Liver (tissue), 2 donors: ENCODE measurements at regions not wholly inside any gene's neighbourhood (a gene's known extent, or its start where the extent isn't known, plus 50 kb on each side); places are given as distances from the start of the nearest gene placed in this dataset.

Experiments used
- CTCF ChIP-seq: fragments of 150-350 bp; IDR thresholded peaks from 2 replicates; pipeline ENCODE4 v1.5.1; 2017; ENCODE audit warnings: improper control_type of control experiment, low read depth, low read length; ENCODE audit not compliant: missing input control
- MAX ChIP-seq: IDR thresholded peaks from 2 replicates; pipeline ENCODE4 v1.6.1; 2016; ENCODE audit warnings: antibody characterized with exemption
- donor health status: healthy.

- TF ChIP-seq CTCF, result no peak
- no peak for TF ChIP-seq MAX
Observed at GRCh38 chr3:162274070-162274469, 777.5 kb downstream of the OTOL1 start.
